SKM-1 (cell line): ENCODE measurements at regions not wholly inside any gene's neighbourhood (a gene's known extent, or its start where the extent isn't known, plus 50 kb on each side); places are given as distances from the start of the nearest gene placed in this dataset.

ENCODE experiments used
- DNase-seq: peaks from one replicate; lab custom pipeline; 2025; ENCODE audit not compliant: unreplicated experiment; lab: John Stamatoyannopoulos, UW

DNA sequence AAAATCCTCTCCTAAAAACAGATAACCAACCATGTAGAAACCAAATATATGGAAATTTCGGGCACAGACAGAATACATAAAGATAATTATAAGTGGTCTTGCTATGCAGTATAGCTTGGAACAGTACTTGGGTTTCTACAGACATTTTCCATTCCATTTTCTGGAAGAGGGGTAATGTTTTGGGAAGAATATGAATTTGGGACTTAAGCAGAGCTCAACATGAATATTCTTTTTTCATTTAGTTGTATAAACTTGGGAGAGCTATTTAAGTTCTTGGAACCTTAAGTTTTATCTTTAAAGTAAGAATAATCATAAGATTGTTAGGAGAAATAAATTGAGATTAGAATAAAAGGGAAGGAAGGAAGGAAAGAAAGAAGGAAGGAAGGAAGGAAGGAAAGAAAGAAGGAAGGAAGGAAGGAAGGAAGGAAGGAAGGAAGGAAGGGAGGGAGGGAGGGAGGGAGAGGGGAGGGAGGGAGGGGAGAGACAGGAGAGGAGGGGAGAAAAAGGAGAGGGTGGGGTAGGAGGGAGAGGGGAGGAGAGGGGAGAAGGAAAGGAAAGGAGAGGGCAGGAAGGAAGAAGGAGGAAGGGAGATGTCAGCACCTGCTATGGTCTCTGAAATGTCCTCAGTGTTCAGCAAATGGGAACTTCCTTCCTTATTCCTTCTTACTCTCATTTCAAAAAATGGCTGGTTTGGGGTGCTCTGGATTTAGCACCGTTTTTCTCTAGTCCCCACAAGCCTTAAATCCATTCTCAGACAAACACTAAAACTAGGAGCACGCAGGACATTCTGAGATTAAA lies 248.3 kb downstream of the LY86 start:
- no peak for DNase-seq

GRCh38 chr6:6837541-6838080 lies 249.1 kb downstream of the LY86 start:
- DNase-seq: no peak

GRCh38 chr6:6840831-6841291 lies 252.3 kb downstream of the LY86 start:
- DNase-seq: peak; percentile 90

DNA sequence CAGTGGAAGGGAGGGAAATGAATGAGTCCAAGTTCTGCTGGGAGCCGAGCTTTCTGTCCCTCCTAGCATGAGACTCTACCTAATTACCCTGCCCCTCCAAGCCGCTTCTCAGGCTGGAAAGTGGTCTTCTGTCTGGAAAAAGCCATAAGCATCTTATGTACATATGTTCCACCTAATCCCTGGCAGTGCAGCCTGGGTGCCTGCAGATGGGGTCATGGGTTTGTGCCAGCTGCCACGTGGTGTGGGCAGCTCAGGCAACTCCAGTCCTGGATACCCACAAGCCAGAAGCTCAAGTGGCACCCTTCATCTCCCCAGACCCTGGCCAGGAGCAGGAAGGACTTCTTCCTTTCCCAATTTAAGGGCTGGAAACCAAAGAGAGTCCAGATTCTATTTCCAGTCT lies 253.1 kb downstream of the LY86 start:
- no peak for DNase-seq

GRCh38 chr6:6842291-6842690 lies 253.8 kb downstream of the LY86 start:
- DNase-seq: no peak

- no peak for DNase-seq
These were observed 254.6 kb downstream of the LY86 start for GRCh38 chr6:6843057-6843627.

DNA sequence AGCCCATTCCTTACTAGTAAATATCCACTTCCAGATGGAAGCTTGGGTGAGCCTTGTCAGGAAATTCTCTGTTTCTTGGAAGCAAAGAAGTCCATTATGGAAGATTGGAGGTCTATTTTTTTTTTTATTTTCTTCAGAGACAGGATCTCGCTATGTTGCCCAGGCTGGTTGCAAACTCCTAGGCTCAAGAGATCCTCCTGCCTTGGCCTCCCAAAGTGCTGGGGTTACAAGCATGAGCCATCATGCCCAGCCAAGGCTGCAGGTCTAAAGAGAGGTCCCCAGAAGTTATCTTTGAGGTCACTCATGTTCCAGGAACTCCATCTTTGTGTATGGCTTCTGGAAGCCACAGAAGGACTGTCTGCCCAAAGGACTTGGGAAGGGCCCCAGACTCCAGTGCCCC lies 255.3 kb downstream of the LY86 start:
- DNase-seq: no peak

DNA sequence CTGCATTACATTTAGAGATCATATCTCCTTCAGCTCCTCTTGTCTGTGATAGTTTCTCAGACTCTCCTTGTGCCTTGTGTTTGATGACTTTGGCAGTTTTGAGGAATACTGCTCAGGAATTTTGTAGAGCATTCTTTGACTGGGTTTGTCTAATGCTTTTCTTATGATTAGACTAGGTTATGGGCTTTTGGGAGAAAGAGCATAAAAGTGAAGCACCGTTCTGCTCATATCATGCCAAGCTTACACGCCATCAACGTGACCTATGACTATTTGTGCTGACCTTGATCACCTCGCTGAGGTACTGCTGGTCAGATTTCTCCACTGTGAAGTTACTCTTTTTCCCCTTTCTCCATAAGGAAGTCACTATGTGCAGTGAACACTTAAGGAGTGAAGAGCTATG lies 256.0 kb downstream of the LY86 start:
- no peak for DNase-seq

DNA sequence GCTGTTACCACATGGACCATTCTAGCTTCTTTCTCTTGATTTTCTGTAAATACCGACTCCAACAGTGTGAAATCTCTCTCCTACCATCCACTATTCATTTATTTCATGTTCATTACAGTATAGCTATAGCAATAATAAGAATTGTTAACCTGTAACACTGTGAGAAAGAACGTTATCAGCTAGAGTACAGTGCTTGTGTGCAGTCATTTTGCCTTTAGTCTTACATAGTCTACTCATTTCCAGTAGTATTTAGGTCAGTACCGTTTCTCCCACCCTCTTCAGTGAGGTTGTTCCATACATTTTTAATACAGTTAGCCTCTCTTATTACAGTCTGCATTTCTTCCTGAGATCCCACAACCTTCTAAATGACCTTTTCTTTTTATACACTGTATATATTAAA lies 257.1 kb downstream of the LY86 start:
- DNase-seq: no peak

DNA sequence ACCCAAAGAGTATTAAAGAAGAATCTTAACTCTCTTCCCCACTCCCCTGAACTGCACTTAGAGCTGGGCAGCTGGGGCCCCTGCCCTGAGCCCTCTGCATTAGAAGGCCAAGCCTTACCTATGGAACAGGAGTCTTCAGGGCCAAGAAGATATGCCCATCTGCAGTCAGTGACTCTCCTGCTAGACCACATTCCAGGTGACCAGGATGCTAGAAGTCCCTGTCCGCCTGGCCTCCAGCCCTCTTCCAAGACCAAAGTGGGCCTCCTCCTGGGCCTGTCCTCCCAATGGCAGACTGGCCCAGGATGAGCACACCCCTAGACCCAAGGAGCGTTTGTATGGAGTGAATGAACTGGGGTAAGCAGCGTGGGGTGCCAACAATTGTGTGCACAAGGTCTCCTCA lies 259.1 kb downstream of the LY86 start:
- no peak for DNase-seq

DNA sequence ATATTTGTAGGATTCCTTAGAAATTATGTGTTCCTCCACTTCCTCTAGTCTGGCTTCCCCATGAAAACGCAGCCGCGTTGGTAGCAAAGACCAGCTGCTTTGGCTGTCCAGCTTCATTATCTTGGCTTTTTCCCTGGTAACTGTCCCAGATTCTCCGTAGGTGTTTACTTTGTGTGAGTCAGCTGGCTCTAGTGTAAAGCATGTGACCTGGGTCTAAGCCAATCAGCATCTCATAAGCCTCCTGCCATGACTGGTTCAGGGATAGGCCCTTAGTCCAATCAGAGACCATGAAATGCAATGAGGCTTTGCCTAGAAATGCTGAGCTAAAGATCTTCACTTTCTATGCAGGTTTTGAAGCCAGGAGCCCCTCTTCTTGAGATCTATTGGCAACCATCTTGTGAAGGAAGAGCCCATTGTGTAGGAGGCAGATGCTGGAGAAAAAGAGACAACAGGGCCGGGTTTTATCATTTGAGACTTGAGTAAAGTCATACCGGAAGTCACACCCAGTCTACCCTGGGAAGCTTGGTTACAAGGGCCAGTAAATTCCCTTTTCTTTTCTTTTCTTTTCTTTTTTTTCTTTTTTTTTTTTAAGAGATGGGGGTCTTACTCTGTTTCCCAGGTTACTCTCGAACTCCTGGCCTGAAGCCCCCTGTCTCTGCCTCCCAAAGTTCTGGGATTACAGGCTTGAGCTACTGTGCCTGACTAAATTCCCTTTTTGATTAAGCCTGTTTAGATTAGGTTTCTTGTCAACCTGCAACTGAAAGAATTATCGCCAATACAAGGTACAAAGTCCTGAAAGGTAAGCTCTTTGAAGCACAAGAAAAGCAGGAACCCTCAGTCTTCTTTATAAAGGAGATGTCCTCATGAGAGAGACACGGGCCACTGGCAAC lies 256.5 kb upstream of the RREB1 start:
- no peak for DNase-seq

- DNase-seq: no peak
These were observed 255.9 kb upstream of the RREB1 start for GRCh38 chr6:6851949-6852261.

- peak; percentile 60 for DNase-seq
These were observed 250.9 kb upstream of the RREB1 start for GRCh38 chr6:6856538-6857523.

DNA sequence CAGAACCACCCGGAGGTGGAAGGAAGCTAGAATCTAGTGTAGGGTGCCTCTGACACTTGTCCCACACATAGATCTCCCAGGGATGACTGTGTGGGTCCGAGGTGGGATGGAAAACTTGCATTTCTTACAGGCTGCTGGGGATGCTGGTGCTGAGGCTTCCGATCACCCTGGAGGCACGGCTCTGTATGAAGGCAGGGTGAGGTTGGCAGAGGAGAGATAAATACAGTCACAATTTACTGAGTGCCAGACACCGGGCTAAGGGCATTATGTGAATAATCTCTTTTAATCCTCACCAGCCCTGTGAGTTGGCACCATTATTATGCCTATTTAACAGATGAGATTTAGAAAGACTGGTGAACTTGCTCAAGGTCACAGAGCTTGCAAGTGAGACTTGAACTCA lies 250.2 kb upstream of the RREB1 start:
- no peak for DNase-seq

DNA sequence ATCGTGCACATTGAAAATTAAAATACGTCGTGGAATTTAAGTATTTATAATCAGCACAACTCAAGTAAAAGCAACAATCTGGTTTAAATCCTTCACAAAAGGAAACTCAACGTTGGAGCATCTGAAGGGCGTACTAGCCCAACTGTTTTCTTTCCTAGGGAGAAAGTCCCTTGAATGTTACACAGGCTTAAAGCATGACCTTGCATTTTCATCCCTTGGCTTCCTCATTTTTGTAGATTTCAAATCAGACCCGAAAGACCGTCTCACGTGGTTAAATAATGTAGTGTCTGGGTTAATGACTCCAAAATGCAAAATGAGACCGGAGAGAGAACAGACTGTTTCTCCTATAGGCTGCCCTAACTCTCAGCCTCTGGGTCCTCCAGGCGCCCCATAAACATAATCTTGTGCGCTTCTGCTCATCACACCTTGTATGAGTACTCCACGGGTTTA lies 249.2 kb upstream of the RREB1 start:
- peak; percentile 80 for DNase-seq

- DNase-seq: no peak
These were observed 248.7 kb upstream of the RREB1 start for GRCh38 chr6:6859105-6859504.

DNA sequence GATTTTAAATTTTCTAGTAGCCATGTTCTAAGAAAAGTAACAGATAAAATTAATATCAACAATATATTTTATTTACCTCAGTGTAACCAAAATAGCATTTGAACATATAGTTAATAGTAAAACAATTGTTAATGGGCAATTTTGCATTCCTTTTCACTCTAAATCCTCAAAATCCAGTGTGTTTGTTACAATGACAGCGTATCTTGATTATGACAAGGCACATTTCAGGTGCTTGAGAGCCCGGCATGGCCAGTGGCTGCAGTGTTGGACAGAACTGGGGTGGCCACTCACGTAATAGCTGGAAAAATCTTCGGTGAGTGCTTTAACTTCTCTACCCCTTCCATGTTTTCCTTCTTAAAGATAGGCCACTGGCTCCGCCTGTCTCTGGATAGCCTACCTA lies 248.0 kb upstream of the RREB1 start:
- no peak for DNase-seq

GRCh38 chr6:6860863-6861262 lies 246.9 kb upstream of the RREB1 start:
- DNase-seq: no peak

GRCh38 chr6:6861351-6861894 lies 246.3 kb upstream of the RREB1 start:
- no peak for DNase-seq

DNA sequence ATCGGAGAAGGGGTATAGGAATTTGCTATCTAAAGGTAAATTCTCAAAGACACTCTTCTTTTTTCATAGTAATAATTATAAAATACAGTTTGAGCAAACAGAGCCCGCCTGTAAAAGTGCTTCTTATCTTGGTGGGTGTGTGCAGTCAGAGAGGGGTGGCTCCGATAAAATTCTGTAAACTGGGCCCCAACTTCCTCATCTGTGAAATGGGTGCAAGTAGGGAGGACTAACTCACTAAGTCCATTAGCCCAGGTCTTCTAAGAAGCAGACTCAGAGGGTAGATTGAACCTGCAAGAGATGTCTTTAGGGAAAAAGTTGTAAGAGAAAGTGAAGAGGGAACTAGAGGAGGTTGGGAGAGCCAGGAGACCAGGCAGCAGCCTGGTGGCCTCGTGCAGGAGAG lies 245.8 kb upstream of the RREB1 start:
- DNase-seq: no peak
